Gastrocnemius medialis (tissue), 4 donors: ENCODE measurements at regions not wholly inside any gene's neighbourhood (a gene's known extent, or its start where the extent isn't known, plus 50 kb on each side); places are given as distances from the start of the nearest gene placed in this dataset.

Experiments
- POLR2A ChIP-seq, 2 donors: fragments of 450-650 bp; IDR thresholded peaks; one replicate each; pipeline ENCODE4 v1.6.1; 2017; ENCODE audit warnings: antibody characterized with exemption in 2 of 2, mild to moderate bottlenecking in 2 of 2, moderate library complexity in 2 of 2
- TF ChIP-seq, protein P1 (sequence below), 5 experiments: fragments of 450-650 bp in 3 of 5; fragments of 200-600 bp in 2 of 5; sonication (generic) in 2 of 5; IDR thresholded peaks in 4 of 5; conservative IDR thresholded peaks in 1 of 5; 1 replicate in 4 of 5; 2 replicates in 1 of 5; pipeline ENCODE4 v1.5.1; 2016 to 2019; ENCODE audit warnings: antibody characterized with exemption in 5 of 5, mild to moderate bottlenecking in 3 of 5, moderate library complexity in 3 of 5

DNA sequence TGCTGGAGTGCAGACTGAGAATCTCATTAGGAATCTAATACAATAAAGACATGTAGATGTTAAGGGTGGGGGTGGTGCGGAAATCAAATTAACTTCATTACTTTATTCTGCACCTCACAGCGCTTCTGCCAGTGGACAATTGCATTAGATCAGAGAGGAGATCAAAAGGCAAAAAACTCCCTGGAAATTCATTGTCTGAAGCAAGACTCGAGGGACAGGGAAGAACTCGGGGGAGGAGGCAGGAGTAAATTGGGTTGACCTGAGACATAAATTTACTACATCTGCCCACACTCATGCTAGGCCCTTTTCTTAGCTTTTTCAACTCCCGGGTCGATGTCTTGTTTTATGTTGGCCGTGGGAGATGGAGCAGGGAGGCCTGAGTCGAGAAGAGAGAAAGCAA is 315.4 kb downstream of the SPATA17 start:
- TF ChIP-seq, protein P1, sequence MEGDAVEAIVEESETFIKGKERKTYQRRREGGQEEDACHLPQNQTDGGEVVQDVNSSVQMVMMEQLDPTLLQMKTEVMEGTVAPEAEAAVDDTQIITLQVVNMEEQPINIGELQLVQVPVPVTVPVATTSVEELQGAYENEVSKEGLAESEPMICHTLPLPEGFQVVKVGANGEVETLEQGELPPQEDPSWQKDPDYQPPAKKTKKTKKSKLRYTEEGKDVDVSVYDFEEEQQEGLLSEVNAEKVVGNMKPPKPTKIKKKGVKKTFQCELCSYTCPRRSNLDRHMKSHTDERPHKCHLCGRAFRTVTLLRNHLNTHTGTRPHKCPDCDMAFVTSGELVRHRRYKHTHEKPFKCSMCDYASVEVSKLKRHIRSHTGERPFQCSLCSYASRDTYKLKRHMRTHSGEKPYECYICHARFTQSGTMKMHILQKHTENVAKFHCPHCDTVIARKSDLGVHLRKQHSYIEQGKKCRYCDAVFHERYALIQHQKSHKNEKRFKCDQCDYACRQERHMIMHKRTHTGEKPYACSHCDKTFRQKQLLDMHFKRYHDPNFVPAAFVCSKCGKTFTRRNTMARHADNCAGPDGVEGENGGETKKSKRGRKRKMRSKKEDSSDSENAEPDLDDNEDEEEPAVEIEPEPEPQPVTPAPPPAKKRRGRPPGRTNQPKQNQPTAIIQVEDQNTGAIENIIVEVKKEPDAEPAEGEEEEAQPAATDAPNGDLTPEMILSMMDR (IDR thresholded peaks at IDR 0.05 in 4 of 5, conservative IDR thresholded peaks at IDR 0.05 in 1 of 5) = no peak
- no peak for TF ChIP-seq POLR2A (IDR thresholded peaks at IDR 0.05)
